ENCODE measurements at regions not wholly inside any gene's neighbourhood (a gene's known extent, or its start where the extent isn't known, plus 50 kb on each side); places are given as distances from the start of the nearest gene placed in this dataset.

GRCh38 chr14:58912287-58912686, 274.5 kb downstream of the DACT1 start:
- H3K79me2 ChIP-seq (ENCODE audit: control insufficient read depth, insufficient read depth, low read length), result no peaks in the 10 kb centered on the region
- no peaks in the 10 kb centered on the region for H3K36me3 ChIP-seq (replicated peaks in 1 of 2; ENCODE audit: control extremely low read depth in 1 of 2, control insufficient read depth in 1 of 2, extremely low read depth in 1 of 2, insufficient read depth in 2 of 2, low read length in 1 of 2)
- H3K9me3 ChIP-seq (ENCODE audit: control extremely low read depth in 1 of 3, control insufficient read depth in 2 of 3, insufficient read depth in 1 of 3, low read length in 2 of 3), result no peaks in the 10 kb centered on the region
- intact Hi-C loops (cut with micrococcal nuclease), result no loop called here
- H4K20me1 ChIP-seq (ENCODE audit: control insufficient read depth, insufficient read depth, low read length, poor library complexity, severe bottlenecking), result no peaks in the 10 kb centered on the region
- no peak overlapping the region for H2AFZ ChIP-seq (ENCODE audit: insufficient read depth, low read depth, low read length, poor library complexity, severe bottlenecking)
- H3K9ac ChIP-seq (ENCODE audit: low read length), result no peak overlapping the region
- TF ChIP-seq CTCF (IDR thresholded peaks at IDR 0.05), result no peak
- TF ChIP-seq EZH2 (IDR thresholded peaks at IDR 0.05; ENCODE audit: borderline replicate concordance, insufficient read depth, low read depth, low read length, poor library complexity, severe bottlenecking), result no peak
- no peak overlapping the region for H3K27ac Mint-ChIP-seq
- WGBS (ENCODE audit: insufficient coverage), result no CpG with 5 or more reads among the region's 6 CpGs
- H3K9me3 Mint-ChIP-seq (ENCODE audit: insufficient read depth), result no peaks in the 10 kb centered on the region
- H3K4me3 Mint-ChIP-seq, result no peak overlapping the region
- H3K27ac ChIP-seq (ENCODE audit: low read length in 2 of 2), result no peak overlapping the region
- no peaks in the 10 kb centered on the region for H3K4me1 ChIP-seq (ENCODE audit: control insufficient read depth in 2 of 2, insufficient read depth in 2 of 2, low read length in 2 of 2)
- POLR2A ChIA-PET, result no interaction called here
- ATAC-seq (ENCODE audit: low read depth) (no peak), DNase-seq (no peak)
- CTCF ChIA-PET, result no interaction called here
- H3K27me3 ChIP-seq (replicated peaks in 1 of 4; ENCODE audit: control extremely low read depth in 1 of 4, control insufficient read depth in 3 of 4, insufficient read depth in 4 of 4, low read length in 3 of 4), result no peaks in the 10 kb centered on the region
- no peak overlapping the region for H3K4me2 ChIP-seq (replicated peaks; ENCODE audit: low read depth, low read length, poor library complexity, severe bottlenecking)
- H3K4me3 ChIP-seq (ENCODE audit: control extremely low read depth in 1 of 5, extremely low read depth in 1 of 5, insufficient read depth in 1 of 5, low read depth in 2 of 5, low read length in 4 of 5), result no peak overlapping the region
- H3K27me3 Mint-ChIP-seq, result no peaks in the 10 kb centered on the region
- H3K4me1 Mint-ChIP-seq, result no peaks in the 10 kb centered on the region

- no CpG with 5 or more reads among the region's 3 CpGs for WGBS (ENCODE audit: insufficient coverage)
- no peak for DNase-seq
Measured at GRCh38 chr14:58912799-58913432, 275.2 kb downstream of the DACT1 start.

More at GRCh38 chr14:58912799-58913432, 275.2 kb downstream of the DACT1 start:
- CTCF ChIA-PET, result no interaction called here
- H3K4me1 ChIP-seq (ENCODE audit: control insufficient read depth in 2 of 2, insufficient read depth in 2 of 2, low read length in 2 of 2), result no peaks in the 10 kb centered on the region
- no peaks in the 10 kb centered on the region for H3K9me3 ChIP-seq (ENCODE audit: control extremely low read depth in 1 of 3, control insufficient read depth in 2 of 3, insufficient read depth in 1 of 3, low read length in 2 of 3)
- H3K9ac ChIP-seq (ENCODE audit: low read length), result no peak overlapping the region
- no peaks in the 10 kb centered on the region for H3K79me2 ChIP-seq (ENCODE audit: control insufficient read depth, insufficient read depth, low read length)
- no peaks in the 10 kb centered on the region for H3K27me3 ChIP-seq (replicated peaks in 1 of 4; ENCODE audit: control extremely low read depth in 1 of 4, control insufficient read depth in 3 of 4, insufficient read depth in 4 of 4, low read length in 3 of 4)
- H3K4me3 Mint-ChIP-seq, result no peak overlapping the region
- H4K20me1 ChIP-seq (ENCODE audit: control insufficient read depth, insufficient read depth, low read length, poor library complexity, severe bottlenecking), result no peaks in the 10 kb centered on the region
- H3K4me1 Mint-ChIP-seq, result no peaks in the 10 kb centered on the region
- TF ChIP-seq EZH2 (IDR thresholded peaks at IDR 0.05; ENCODE audit: borderline replicate concordance, insufficient read depth, low read depth, low read length, poor library complexity, severe bottlenecking) (no peak), CTCF (IDR thresholded peaks at IDR 0.05) (no peak)
- no peak overlapping the region for H3K4me2 ChIP-seq (replicated peaks; ENCODE audit: low read depth, low read length, poor library complexity, severe bottlenecking)
- no peak overlapping the region for H3K27ac Mint-ChIP-seq
- no peak overlapping the region for H3K4me3 ChIP-seq (ENCODE audit: control extremely low read depth in 1 of 5, extremely low read depth in 1 of 5, insufficient read depth in 1 of 5, low read depth in 2 of 5, low read length in 4 of 5)
- no peak overlapping the region for H2AFZ ChIP-seq (ENCODE audit: insufficient read depth, low read depth, low read length, poor library complexity, severe bottlenecking)
- H3K27me3 Mint-ChIP-seq, result no peaks in the 10 kb centered on the region
- ATAC-seq (ENCODE audit: low read depth), result no peak
- intact Hi-C loops (cut with micrococcal nuclease), result no loop called here
- no peaks in the 10 kb centered on the region for H3K9me3 Mint-ChIP-seq (ENCODE audit: insufficient read depth)
- H3K36me3 ChIP-seq (replicated peaks in 1 of 2; ENCODE audit: control extremely low read depth in 1 of 2, control insufficient read depth in 1 of 2, extremely low read depth in 1 of 2, insufficient read depth in 2 of 2, low read length in 1 of 2), result no peaks in the 10 kb centered on the region
- POLR2A ChIA-PET, result no interaction called here
- no peak overlapping the region for H3K27ac ChIP-seq (ENCODE audit: low read length in 2 of 2)

Measured in B cell (primary cell).